A549 (cell line): ENCODE measurements at regions not wholly inside any gene's neighbourhood (a gene's known extent, or its start where the extent isn't known, plus 50 kb on each side); places are given as distances from the start of the nearest gene placed in this dataset.
A peak's percentile ranks its signal among the peaks of the same experiment; 100 is the strongest.

ENCODE experiments used
- ATAC-seq, 2 experiments: fragments of 200-7000 bp in 1 of 2; fragments of >200 bp in 1 of 2; cut with Nextera tagmentation in 1 of 2; cut with Tn5 transposase in 1 of 2; 3 replicates each; pipeline versions ENCODE4 v1.8.0 to v1.9.1; 2018 to 2020; ENCODE audit warnings: mild to moderate bottlenecking in 1 of 2, moderate library complexity in 1 of 2
- CTCF ChIA-PET: fragments of 300-600 bp; sonication (Branson Sonifier 250); formaldehyde crosslinking; extraction: SDS; loops from one replicate; lab custom pipeline; 2021; ENCODE audit warnings: antibody characterized with exemption, inconsistent platforms; lab: Yijun Ruan, JAX
- POLR2A ChIA-PET: fragments of 350-600 bp; formaldehyde crosslinking; extraction: SDS; loops from one replicate; lab custom pipeline; 2021; ENCODE audit warnings: antibody characterized with exemption, inconsistent platforms; lab: Yijun Ruan, JAX
- DNase-seq, 2 experiments: peaks; one replicate each; pipeline versions ENCODE4 v3.0.0 to v3.0.0-alpha.2; 2011 to 2016; ENCODE audit warnings: low read depth in 1 of 2, low spot score in 1 of 2
- FAIRE-seq: peaks from 2 replicates; lab custom pipeline; 2011; peaks lifted over from hg19 to GRCh38; lab: Jason Lieb, UNC
- H3K27ac ChIP-seq, 2 experiments: fragments of >200 bp; sonication (Bioruptor Twin); formaldehyde crosslinking; 3 replicates each; pipeline ENCODE4 v1.5.1; 2016 to 2017
- H3K4me1 ChIP-seq: fragments of >200 bp; sonication (Bioruptor Twin); formaldehyde crosslinking; 3 replicates; pipeline ENCODE4 v1.6.1; 2016
- H3K4me2 ChIP-seq: fragments of >200 bp; sonication (Bioruptor Twin); formaldehyde crosslinking; 3 replicates; pipeline ENCODE4 v1.6.1; 2016
- H3K4me3 ChIP-seq: fragments of >200 bp; sonication (Bioruptor Twin); formaldehyde crosslinking; 3 replicates; pipeline ENCODE4 v1.5.1; 2016
- H3K9me3 ChIP-seq: fragments of >200 bp; sonication (Bioruptor Twin); formaldehyde crosslinking; 3 replicates; pipeline ENCODE4 v1.6.1; 2016
- CBX2 ChIP-seq: fragments of 200-600 bp; sonication (generic); IDR thresholded peaks from 2 replicates; pipeline ENCODE4 v1.6.1; 2016; ENCODE audit warnings: low read depth, mild to moderate bottlenecking, borderline replicate concordance
- FOSL2 ChIP-seq, 2 experiments: fragments of 450-650 bp in 1 of 2; fragments of >200 bp in 1 of 2; sonication (Bioruptor Twin) in 1 of 2; formaldehyde crosslinking; IDR thresholded peaks; 2 replicates each; pipeline versions ENCODE4 v1.5.0 to v1.6.1; 2016 to 2020; ENCODE audit warnings: mild to moderate bottlenecking in 1 of 2, moderate library complexity in 1 of 2
- FOXS1 ChIP-seq: fragments of 250-450 bp; sonication (Bioruptor Pico); IDR thresholded peaks from 2 replicates; pipeline ENCODE4 v1.5.0; 2020; ENCODE audit warnings: mild to moderate bottlenecking, moderate library complexity
- HDAC2 ChIP-seq: fragments of 200-600 bp; sonication (generic); IDR thresholded peaks from 2 replicates; pipeline ENCODE4 v1.6.1; 2016
- HOXB13 ChIP-seq: fragments of 250-450 bp; sonication (Bioruptor Pico); IDR thresholded peaks from 2 replicates; pipeline ENCODE4 v1.5.0; 2020; ENCODE audit warnings: low read depth, mild to moderate bottlenecking, moderate library complexity
- JUN ChIP-seq, 2 experiments: fragments of >200 bp; sonication (Bioruptor Twin); formaldehyde crosslinking; IDR thresholded peaks; 2 replicates in 1 of 2; 3 replicates in 1 of 2; pipeline ENCODE4 v1.6.1; 2016 to 2017
- MYC ChIP-seq: IDR thresholded peaks from 2 replicates; pipeline ENCODE4 v1.6.1; 2012; ENCODE audit warnings: mild to moderate bottlenecking, inconsistent platforms, low read length, improper control_type of control experiment, borderline replicate concordance
- NR3C1 ChIP-seq: fragments of >200 bp; sonication (Bioruptor Twin); formaldehyde crosslinking; IDR thresholded peaks from 3 replicates; pipeline ENCODE4 v1.6.1; 2017
- PHF8 ChIP-seq: fragments of 200-600 bp; sonication (generic); IDR thresholded peaks from 2 replicates; pipeline ENCODE4 v1.6.1; 2016; ENCODE audit warnings: low read depth, mild to moderate bottlenecking, antibody characterized with exemption, moderate library complexity, borderline replicate concordance
- RAD21 ChIP-seq, 2 experiments: fragments of >200 bp in 1 of 2; sonication (Bioruptor Twin) in 1 of 2; formaldehyde crosslinking in 1 of 2; IDR thresholded peaks in 1 of 2; conservative IDR thresholded peaks in 1 of 2; 2 replicates in 1 of 2; 3 replicates in 1 of 2; pipeline ENCODE4 v1.6.1; 2012 to 2018; ENCODE audit warnings: inconsistent platforms in 1 of 2
- SREBF2 ChIP-seq: fragments of 450-650 bp; IDR thresholded peaks from 2 replicates; pipeline ENCODE4 v1.6.1; 2014; ENCODE audit warnings: mild to moderate bottlenecking, moderate library complexity
- TFCP2L1 ChIP-seq: fragments of 250-450 bp; sonication (Bioruptor Pico); IDR thresholded peaks from 2 replicates; pipeline ENCODE4 v1.5.0; 2021; ENCODE audit warnings: mild to moderate bottlenecking
- TP53 ChIP-seq: fragments of 250-450 bp; sonication (Bioruptor Pico); IDR thresholded peaks from 2 replicates; pipeline ENCODE4 v1.5.0; 2021; ENCODE audit warnings: mild to moderate bottlenecking, moderate library complexity
- USF2 ChIP-seq: fragments of 450-650 bp; IDR thresholded peaks from 2 replicates; pipeline ENCODE4 v1.6.1; 2014; ENCODE audit warnings: antibody characterized with exemption
- ZC3H11A ChIP-seq: fragments of 450-650 bp; IDR thresholded peaks from 2 replicates; pipeline ENCODE4 v1.6.1; 2014; ENCODE audit warnings: antibody characterized with exemption, mild to moderate bottlenecking
- ZNF302 ChIP-seq: fragments of 250-450 bp; sonication (Bioruptor Pico); IDR thresholded peaks from 2 replicates; pipeline ENCODE4 v1.9.0; 2021; ENCODE audit warnings: inconsistent platforms, mild to moderate bottlenecking, moderate library complexity
- WGBS: methylation state at CpG from one replicate; pipeline ENCODE4 v1.1.6; 2017; ENCODE audit errors: missing lambda C conversion rate; 5-methylcytosine and 5-hydroxymethylcytosine counted together
- TF ChIP-seq, protein P1 (sequence below): fragments of >200 bp; sonication (Bioruptor Twin); formaldehyde crosslinking; IDR thresholded peaks from 2 replicates; pipeline ENCODE4 v1.6.1; 2016

DNA sequence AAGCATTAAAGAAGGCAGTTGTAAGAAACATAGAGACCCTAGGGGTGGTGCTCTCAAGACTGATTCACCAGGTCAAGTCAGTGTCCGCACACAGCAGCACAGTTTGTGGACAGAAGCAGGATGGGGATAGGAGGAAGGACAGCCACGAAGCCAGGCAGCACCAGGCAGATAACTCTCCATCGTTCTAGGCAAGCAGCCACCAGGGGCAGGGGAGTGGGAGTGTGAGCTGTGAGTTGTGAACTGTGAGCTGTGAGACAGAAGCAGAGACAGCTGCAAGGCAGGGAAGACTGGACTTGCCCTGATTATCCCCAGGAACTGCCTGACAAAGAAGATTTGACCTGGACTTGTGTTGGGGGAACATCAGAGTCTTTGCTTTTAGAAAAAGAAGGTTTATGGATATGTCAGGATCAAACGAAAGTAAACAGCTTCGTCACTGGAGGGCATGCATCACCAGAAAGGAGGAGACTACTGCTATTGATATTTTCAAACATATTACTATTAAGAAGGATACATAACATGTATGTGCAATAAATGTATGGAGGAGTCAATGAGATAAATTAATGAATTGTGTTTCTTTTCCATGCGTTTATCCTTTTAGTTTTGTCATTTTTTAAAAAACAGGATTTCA lies 286.1 kb downstream of the IRS2 start:
- peak; percentile 38 to 56 for DNase-seq
- ChIA-PET POLR2A (no interaction called here), CTCF (no interaction called here)
- FAIRE-seq, result no peak
- H3K4me2 ChIP-seq, result peak overlapping the region; percentile 83
- peak; percentile 98 to 100 for ATAC-seq
- H3K27ac ChIP-seq, result peak overlapping the region; percentile 54 to 70; a peak in 4 of 6 replicates
- WGBS, result 23% methylated on average over 6 of the region's 6 CpGs
- peaks cover 11% of the 10 kb centered on the region; the same call in 2 of the 3 replicates for H3K4me1 ChIP-seq
- H3K4me3 ChIP-seq, result no peak overlapping the region
- no peaks in the 10 kb centered on the region for H3K9me3 ChIP-seq
- TF ChIP-seq JUN (IDR thresholded peaks at IDR 0.05) (no peak), RAD21 (conservative IDR thresholded peaks at IDR 0.05 in 1 of 2, IDR thresholded peaks at IDR 0.05 in 1 of 2) (0 out of 5 replicates have a peak, but pooled peaks of 1 of the 2 experiments have one; percentile 2)

DNA sequence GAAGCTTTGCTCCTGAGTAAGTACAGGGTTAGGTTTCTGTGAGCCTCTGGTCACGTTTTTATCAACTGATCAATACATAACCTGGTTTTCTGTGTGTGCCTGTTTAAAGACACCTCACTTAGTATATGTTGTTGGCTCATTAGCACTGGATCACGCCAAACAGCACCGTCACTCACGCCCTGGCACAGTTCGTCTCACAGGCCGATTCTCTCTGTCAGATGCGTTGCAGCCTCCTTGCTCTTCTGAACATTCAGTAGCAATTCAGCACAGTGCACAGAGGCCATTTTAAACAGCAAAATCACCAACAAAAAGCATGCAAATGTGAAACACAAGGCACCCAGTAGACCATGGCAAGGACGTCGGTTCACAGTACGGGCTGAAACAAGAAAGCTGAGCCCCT lies 288.5 kb downstream of the IRS2 start:
- ChIA-PET CTCF (no interaction called here), POLR2A (no interaction called here)
- Histone ChIP-seq H3K4me1 (peaks cover 11% of the 10 kb centered on the region; the same call in 2 of the 3 replicates), H3K4me2 (no peak overlapping the region), H3K27ac (no peak overlapping the region), H3K4me3 (no peak overlapping the region), H3K9me3 (no peaks in the 10 kb centered on the region)
- TF ChIP-seq ZC3H11A (no peak), PHF8 (no peak)
- 95% methylated on average over 10 of the region's 10 CpGs for WGBS
- no peak for FAIRE-seq
- no peak for DNase-seq
- ATAC-seq, result no peak

DNA sequence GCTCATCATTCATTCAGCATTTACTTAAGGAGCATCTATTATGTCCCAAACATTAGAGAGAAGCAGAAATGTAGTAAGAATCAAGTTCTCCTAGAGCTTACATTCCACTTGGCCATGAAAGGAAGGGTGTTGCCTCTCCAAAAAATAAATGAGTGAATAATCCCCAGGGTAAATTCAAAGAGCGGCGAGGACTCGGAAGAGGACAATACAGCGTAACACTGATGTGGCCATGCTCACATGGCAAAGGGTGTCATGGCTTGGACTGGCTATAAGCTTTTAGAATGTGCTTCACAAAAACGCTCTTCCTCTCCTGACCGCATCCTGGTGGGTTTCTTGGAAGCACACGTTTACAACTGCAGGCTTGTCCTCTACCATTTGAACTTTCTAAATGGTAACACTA lies 290.2 kb downstream of the IRS2 start:
- no peak overlapping the region for H3K4me3 ChIP-seq
- H3K4me2 ChIP-seq, result no peak overlapping the region
- H3K9me3 ChIP-seq, result no peaks in the 10 kb centered on the region
- CTCF ChIA-PET, result no interaction called here
- no peak for ATAC-seq
- 78% methylated on average over 7 of the region's 7 CpGs for WGBS
- FAIRE-seq, result no peak
- no peak for TF ChIP-seq RAD21 (conservative IDR thresholded peaks at IDR 0.05 in 1 of 2, IDR thresholded peaks at IDR 0.05 in 1 of 2)
- no peak for TF ChIP-seq TP53 (CRISPR knock-in tag)
- no peak for TF ChIP-seq TFCP2L1
- no peak for TF ChIP-seq ZNF302 (CRISPR knock-in tag)
- TF ChIP-seq, protein P1, sequence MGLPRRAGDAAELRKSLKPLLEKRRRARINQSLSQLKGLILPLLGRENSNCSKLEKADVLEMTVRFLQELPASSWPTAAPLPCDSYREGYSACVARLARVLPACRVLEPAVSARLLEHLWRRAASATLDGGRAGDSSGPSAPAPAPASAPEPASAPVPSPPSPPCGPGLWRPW, result no peak
- TF ChIP-seq, all 56 proteins: peak for 0
- H3K4me1 ChIP-seq, result peaks cover 11% of the 10 kb centered on the region; the same call in 2 of the 3 replicates
- no peak overlapping the region for H3K27ac ChIP-seq
- POLR2A ChIA-PET, result no interaction called here
- DNase-seq, result no peak

DNA sequence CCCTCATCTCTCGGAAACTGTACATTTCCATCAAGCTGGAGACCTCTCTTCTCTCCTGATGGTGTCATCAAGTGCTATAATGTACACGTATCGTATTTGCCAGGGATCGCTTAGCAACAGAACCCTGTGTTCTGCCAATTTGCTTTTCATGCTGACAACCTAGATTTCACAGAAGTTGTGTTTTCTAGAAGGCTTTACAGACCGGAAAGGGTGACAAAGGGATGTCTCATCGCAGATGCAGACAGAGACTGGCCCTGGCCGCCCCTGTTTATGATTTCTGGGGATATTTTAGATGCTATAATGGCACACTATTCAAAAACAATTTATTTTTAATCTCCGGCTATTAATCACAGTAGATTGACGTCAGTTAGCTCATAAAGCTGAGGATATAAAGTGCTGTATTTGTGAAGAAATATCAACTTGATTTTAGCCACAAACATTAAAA lies 291.4 kb downstream of the IRS2 start:
- H3K4me3 ChIP-seq, result no peak overlapping the region
- H3K4me1 ChIP-seq, result peaks cover under 1% of the 10 kb centered on the region; the same call in 1 of the 3 replicates
- TF ChIP-seq NR3C1 (no peak), FOXS1 (CRISPR knock-in tag) (no peak), SREBF2 (no peak), ZNF302 (CRISPR knock-in tag) (no peak), HOXB13 (CRISPR knock-in tag) (no peak), HDAC2 (no peak), FOSL2 (IDR thresholded peaks at IDR 0.05) (no peak), FOSL2 (CRISPR knock-in tag; IDR thresholded peaks at IDR 0.05) (no peak), USF2 (no peak), CBX2 (no peak), MYC (no peak)
- no peak overlapping the region for H3K27ac ChIP-seq
- no peak overlapping the region for H3K4me2 ChIP-seq
- ATAC-seq (no peak), FAIRE-seq (no peak), DNase-seq (peak in 1 of 2 experiments; percentile 11)
- ChIA-PET POLR2A (no interaction called here), CTCF (no interaction called here)
- 78% methylated on average over 9 of the region's 9 CpGs for WGBS
- H3K9me3 ChIP-seq, result no peaks in the 10 kb centered on the region
